Esophagus squamous epithelium (tissue), 5 donors: ENCODE measurements at regions not wholly inside any gene's neighbourhood (a gene's known extent, or its start where the extent isn't known, plus 50 kb on each side); places are given as distances from the start of the nearest gene placed in this dataset.

Experiments
- DNase-seq: peaks from one replicate; lab custom pipeline; 2025; lab: John Stamatoyannopoulos, UW
- H3K27ac ChIP-seq, 4 donors: fragments of 200-600 bp; sonication (generic); one replicate each; pipeline ENCODE4 v1.5.1; 2016 to 2019; ENCODE audit warnings: mild to moderate bottlenecking in 1 of 4
- H3K27me3 ChIP-seq, 4 donors: fragments of 200-600 bp; sonication (generic); 1 replicate in 3 of 4; 2 replicates in 1 of 4; pipeline versions ENCODE4 v1.5.1 to v1.6.0; 2017 to 2021; ENCODE audit warnings: antibody characterized with exemption in 1 of 4
- H3K36me3 ChIP-seq, 3 donors: fragments of 200-600 bp; sonication (generic); one replicate each; pipeline ENCODE4 v1.5.1; 2016 to 2019
- H3K4me1 ChIP-seq, 3 donors: fragments of 200-600 bp; sonication (generic); one replicate each; pipeline ENCODE4 v1.5.1; 2017 to 2019
- H3K4me3 ChIP-seq, 4 donors: fragments of 200-600 bp; sonication (generic); 1 replicate in 3 of 4; 2 replicates in 1 of 4; pipeline ENCODE4 v1.5.1; 2016 to 2019; ENCODE audit warnings: mild to moderate bottlenecking in 2 of 4, moderate library complexity in 1 of 4
- H3K9me3 ChIP-seq, 3 donors: fragments of 200-600 bp; sonication (generic); one replicate each; pipeline ENCODE4 v1.5.1; 2016 to 2019
- POLR2A ChIP-seq, 4 donors: fragments of 450-650 bp; IDR thresholded peaks; one replicate each; pipeline ENCODE4 v1.6.1; 2017; ENCODE audit warnings: antibody characterized with exemption in 4 of 4, mild to moderate bottlenecking in 4 of 4, moderate library complexity in 3 of 4
- WGBS, 2 donors: methylation state at CpG; one replicate each; pipeline ENCODE4 v1.1.5; 2018; 5-methylcytosine and 5-hydroxymethylcytosine counted together
- intact Hi-C: fragments of 100-400 bp; cut with DNase I; formaldehyde crosslinking; loops from one replicate; pipeline ENCODE4 v1.15.0; 2022
- TF ChIP-seq, protein P1 (sequence below), 6 experiments: fragments of 450-650 bp in 4 of 6; fragments of 200-600 bp in 2 of 6; sonication (generic) in 2 of 6; IDR thresholded peaks; one replicate each; pipeline ENCODE4 v1.5.1; 2016 to 2019; ENCODE audit warnings: antibody characterized with exemption in 6 of 6, mild to moderate bottlenecking in 4 of 6, moderate library complexity in 4 of 6
- donor health status: DM: yes; HTN: yes; CAD: no.

DNA sequence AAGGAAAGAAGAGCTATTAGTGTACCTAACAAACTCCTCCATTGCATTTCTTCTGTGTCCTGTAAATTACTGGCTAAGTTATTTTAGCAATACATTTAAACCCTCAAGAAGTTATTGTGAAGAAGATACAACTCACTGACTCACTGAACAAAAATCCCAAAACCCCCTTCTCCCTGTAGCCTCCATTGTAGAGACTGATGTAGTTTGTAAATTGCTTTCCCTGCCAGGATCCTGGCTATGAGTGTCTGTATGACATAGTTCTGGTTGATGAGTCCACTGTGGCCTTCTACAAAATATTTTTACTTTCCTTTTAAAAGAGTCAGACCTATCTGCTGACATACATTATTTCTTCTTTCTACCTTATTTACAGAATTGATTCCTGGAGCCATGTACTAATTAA lies 155.6 kb downstream of the SLC6A15 start:
- H3K36me3 ChIP-seq = no peaks in the 10 kb centered on the region
- no peaks in the 10 kb centered on the region for H3K9me3 ChIP-seq
- H3K27me3 ChIP-seq = no peaks in the 10 kb centered on the region
- no peaks in the 10 kb centered on the region for H3K4me1 ChIP-seq
- intact Hi-C loops = no loop called here
- TF ChIP-seq, protein P1, sequence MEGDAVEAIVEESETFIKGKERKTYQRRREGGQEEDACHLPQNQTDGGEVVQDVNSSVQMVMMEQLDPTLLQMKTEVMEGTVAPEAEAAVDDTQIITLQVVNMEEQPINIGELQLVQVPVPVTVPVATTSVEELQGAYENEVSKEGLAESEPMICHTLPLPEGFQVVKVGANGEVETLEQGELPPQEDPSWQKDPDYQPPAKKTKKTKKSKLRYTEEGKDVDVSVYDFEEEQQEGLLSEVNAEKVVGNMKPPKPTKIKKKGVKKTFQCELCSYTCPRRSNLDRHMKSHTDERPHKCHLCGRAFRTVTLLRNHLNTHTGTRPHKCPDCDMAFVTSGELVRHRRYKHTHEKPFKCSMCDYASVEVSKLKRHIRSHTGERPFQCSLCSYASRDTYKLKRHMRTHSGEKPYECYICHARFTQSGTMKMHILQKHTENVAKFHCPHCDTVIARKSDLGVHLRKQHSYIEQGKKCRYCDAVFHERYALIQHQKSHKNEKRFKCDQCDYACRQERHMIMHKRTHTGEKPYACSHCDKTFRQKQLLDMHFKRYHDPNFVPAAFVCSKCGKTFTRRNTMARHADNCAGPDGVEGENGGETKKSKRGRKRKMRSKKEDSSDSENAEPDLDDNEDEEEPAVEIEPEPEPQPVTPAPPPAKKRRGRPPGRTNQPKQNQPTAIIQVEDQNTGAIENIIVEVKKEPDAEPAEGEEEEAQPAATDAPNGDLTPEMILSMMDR (IDR thresholded peaks at IDR 0.05) = no peak
- no peak for TF ChIP-seq POLR2A (IDR thresholded peaks at IDR 0.05)
- no peak overlapping the region for H3K4me3 ChIP-seq
- DNase-seq = no peak
- H3K27ac ChIP-seq = no peak overlapping the region

DNA sequence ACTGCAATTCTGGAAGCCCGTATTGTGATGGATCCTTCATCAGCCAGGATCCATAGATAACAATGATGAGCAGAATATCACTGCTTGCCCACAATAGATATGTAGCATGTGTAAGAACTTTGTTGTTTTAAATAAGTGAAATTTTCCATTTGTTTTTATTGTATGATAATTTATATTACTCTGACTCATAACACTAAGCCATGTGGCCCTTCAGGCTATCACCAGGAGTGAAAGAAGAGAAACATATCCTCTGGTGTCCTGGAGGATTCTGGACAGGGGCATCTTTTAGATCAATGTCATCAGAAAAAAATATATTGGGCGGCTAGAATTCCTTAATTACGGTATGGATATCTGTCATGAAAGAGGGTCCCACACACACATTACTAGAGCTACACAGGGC lies 167.5 kb downstream of the SLC6A15 start:
- Histone ChIP-seq H3K27me3 (no peaks in the 10 kb centered on the region), H3K9me3 (no peaks in the 10 kb centered on the region), H3K4me3 (no peak overlapping the region), H3K27ac (no peak overlapping the region), H3K36me3 (no peaks in the 10 kb centered on the region), H3K4me1 (no peaks in the 10 kb centered on the region)
- 88 to 93% methylated on average over 3 of the region's 3 CpGs for WGBS, 2 donors
- TF ChIP-seq POLR2A (IDR thresholded peaks at IDR 0.05) = no peak
- intact Hi-C loops = no loop called here
- DNase-seq = no peak

DNA sequence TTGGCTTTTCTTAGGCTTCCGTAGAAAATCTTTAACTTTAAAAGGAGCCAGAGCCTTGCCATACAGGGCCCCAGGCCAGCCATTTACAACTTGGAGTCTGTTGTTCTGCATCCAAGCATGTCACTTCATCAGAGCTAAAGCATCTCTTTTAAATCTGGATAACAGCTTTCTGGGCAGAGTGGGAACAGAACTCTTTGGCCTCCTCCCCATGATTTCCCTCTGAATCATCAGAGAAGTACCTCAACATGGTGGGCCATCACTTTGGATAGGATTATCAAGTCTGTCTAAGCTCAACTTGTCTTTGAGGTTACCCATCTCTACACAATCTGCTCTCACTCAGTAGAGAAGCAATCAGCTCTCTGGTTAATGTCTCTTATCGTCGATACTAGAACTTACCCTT lies 170.9 kb downstream of the SLC6A15 start:
- Histone ChIP-seq H3K4me1 (peaks cover 0 to 8% (median 0%) of the 10 kb centered on the region in 3 donors), H3K27ac (no peak overlapping the region), H3K4me3 (no peak overlapping the region), H3K9me3 (no peaks in the 10 kb centered on the region), H3K36me3 (no peaks in the 10 kb centered on the region), H3K27me3 (no peaks in the 10 kb centered on the region)
- TF ChIP-seq POLR2A (IDR thresholded peaks at IDR 0.05) = no peak
- TF ChIP-seq, protein P1 (IDR thresholded peaks at IDR 0.05) = no peak
- 58 to 66% methylated on average over 3 of the region's 3 CpGs for WGBS, 2 donors
- no peak for DNase-seq
- intact Hi-C loops = no loop called here

DNA sequence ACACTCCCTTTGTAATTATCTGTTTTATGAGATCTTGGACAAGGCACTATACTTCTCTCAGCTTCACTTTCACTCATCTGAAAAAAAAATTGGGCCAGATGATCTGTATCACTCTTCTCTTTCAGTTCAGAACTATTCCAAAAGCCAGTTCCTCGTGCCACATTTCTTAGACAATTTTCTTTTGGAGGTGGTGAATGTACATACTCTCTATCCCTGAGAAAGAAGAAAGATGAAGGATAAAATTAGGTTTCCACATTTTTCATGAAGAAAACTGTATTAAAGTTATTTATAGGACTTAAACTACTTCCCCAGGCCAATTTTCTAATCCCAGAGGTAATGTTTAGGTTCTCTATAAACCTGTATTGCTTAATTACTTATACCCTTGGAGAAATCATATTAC lies 171.6 kb downstream of the SLC6A15 start:
- DNase-seq = no peak
- 25 to 41% methylated on average over 1 of the region's 1 CpG for WGBS, 2 donors
- no peak overlapping the region for H3K4me3 ChIP-seq
- H3K4me1 ChIP-seq = peaks cover 0 to 8% (median 0%) of the 10 kb centered on the region in 3 donors
- no peaks in the 10 kb centered on the region for H3K9me3 ChIP-seq
- no peaks in the 10 kb centered on the region for H3K36me3 ChIP-seq
- TF ChIP-seq, protein P1 (IDR thresholded peaks at IDR 0.05) = no peak
- TF ChIP-seq POLR2A (IDR thresholded peaks at IDR 0.05) = no peak
- intact Hi-C loops = no loop called here
- H3K27ac ChIP-seq = no peak overlapping the region
- H3K27me3 ChIP-seq = no peaks in the 10 kb centered on the region

DNA sequence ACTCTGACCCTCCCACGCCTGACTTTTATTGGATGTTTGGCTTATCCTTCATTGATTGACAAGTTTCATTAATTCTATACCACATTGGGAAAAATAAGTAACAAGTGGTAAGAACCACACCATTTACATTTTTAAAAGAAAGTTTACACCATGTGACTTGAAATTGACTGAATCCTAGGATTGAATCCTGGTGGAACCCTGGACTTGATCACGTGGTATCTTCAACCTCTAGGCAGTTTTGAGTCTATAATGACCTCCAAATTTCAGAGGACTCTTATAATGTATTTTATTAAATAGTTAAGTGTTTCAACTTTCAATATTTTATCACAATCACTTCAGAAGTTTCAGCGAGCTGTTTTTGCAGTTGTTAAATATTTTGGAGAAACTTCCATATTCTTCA lies 172.0 kb downstream of the SLC6A15 start:
- TF ChIP-seq, protein P1 (IDR thresholded peaks at IDR 0.05) = no peak
- TF ChIP-seq POLR2A (IDR thresholded peaks at IDR 0.05) = no peak
- H3K4me1 ChIP-seq = peaks cover 0 to 8% (median 0%) of the 10 kb centered on the region in 3 donors
- 75 to 88% methylated on average over 3 of the region's 3 CpGs for WGBS, 2 donors
- no peak overlapping the region for H3K27ac ChIP-seq
- no peak overlapping the region for H3K4me3 ChIP-seq
- H3K27me3 ChIP-seq = no peaks in the 10 kb centered on the region
- H3K9me3 ChIP-seq = no peaks in the 10 kb centered on the region
- no peak for DNase-seq
- intact Hi-C loops = no loop called here
- H3K36me3 ChIP-seq = no peaks in the 10 kb centered on the region

DNA sequence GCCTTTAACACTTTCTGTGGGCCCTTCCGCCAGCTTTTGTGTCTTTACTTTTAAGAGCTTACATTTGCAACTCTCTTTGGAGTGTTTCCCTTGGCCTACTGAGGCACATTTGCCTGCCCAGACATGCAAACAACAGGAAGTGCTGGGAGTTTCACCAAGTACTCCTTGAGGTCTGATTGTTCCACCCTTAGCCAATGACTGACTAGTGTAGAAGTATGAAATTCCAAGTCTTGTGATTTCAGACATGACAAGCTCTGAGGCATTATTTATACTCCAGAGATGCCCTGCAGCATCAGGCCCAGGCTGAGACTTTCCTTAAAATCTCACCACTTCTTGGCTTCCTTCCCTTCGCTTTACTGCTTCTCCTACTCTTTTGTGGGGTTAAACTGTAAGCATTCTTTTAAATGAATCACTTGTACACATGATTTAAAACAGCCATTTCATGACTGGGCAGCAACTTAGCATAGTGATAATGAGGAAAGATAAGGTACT lies 174.1 kb downstream of the SLC6A15 start:
- 40 to 59% methylated on average over 2 of the region's 2 CpGs for WGBS, 2 donors
- no peak overlapping the region for H3K4me3 ChIP-seq
- no peaks in the 10 kb centered on the region for H3K36me3 ChIP-seq
- H3K4me1 ChIP-seq = peaks cover 0 to 8% (median 0%) of the 10 kb centered on the region in 3 donors
- H3K9me3 ChIP-seq = no peaks in the 10 kb centered on the region
- H3K27ac ChIP-seq = no peak overlapping the region
- no peak for DNase-seq
- intact Hi-C loops = no loop called here
- TF ChIP-seq POLR2A (IDR thresholded peaks at IDR 0.05) = no peak
- TF ChIP-seq, protein P1 (IDR thresholded peaks at IDR 0.05) = no peak
- no peaks in the 10 kb centered on the region for H3K27me3 ChIP-seq
